ENCODE measurements at regions not wholly inside any gene's neighbourhood (a gene's known extent, or its start where the extent isn't known, plus 50 kb on each side); places are given as distances from the start of the nearest gene placed in this dataset.

DNA sequence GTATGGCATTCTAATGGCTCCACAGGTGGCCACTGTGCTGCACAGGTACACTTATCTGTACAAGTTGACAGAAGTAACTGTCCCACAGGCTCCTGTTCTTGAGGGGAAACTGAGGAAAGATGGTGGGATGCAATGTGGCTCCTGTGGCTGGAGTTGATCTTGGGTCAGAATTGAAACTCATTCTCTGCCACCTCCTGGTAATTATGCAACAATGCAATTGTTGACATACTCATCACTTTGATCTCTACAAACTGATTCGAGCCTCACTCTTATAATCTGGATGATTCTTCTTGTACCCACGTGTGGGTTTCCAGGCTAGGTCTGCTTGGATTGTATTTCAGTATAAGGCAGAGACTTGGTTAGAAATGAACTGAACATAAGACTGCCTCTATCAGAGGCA lies 148.8 kb downstream of the CCNG2 start:
- H3K36me3 ChIP-seq (ENCODE audit: insufficient read depth, low read length), result no peaks in the 10 kb centered on the region
- peaks cover 48% of the 10 kb centered on the region for H3K27me3 ChIP-seq (ENCODE audit: insufficient read depth, low read length)
- no peak overlapping the region for H3K27ac ChIP-seq (ENCODE audit: low read depth, low read length)
- no peak overlapping the region for H2AFZ ChIP-seq (ENCODE audit: low read length, unreplicated experiment)
- no peaks in the 10 kb centered on the region for H3K4me1 ChIP-seq (ENCODE audit: control insufficient read depth, insufficient read depth, low read length, unreplicated experiment)
- H3K4me3 ChIP-seq (ENCODE audit: low read depth, low read length), result no peak overlapping the region
- H3K79me2 ChIP-seq (ENCODE audit: control insufficient read depth, insufficient read depth, low read length, unreplicated experiment), result no peaks in the 10 kb centered on the region

DNA sequence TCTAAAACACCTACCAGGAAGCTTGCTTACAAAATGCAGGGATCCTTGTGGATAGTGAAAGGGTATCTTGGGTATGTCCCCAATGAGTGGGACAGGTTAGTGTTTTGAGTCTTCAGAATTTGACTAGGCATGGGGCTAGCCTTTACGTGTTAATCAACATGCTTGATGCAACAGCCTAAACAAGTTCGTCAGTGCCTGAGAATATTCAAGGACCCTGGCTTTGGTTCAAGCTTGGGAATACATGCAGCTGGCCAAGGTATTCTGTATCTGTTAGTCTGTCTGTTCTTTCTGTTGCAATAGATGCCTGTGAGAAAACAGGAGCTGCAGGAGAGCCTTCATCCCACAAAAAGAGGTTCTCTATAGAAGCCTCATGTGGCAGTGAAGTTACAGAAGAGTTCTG lies 149.5 kb downstream of the CCNG2 start:
- Histone ChIP-seq H3K36me3 (ENCODE audit: insufficient read depth, low read length) (no peaks in the 10 kb centered on the region), H3K4me1 (ENCODE audit: control insufficient read depth, insufficient read depth, low read length, unreplicated experiment) (no peaks in the 10 kb centered on the region), H3K27ac (ENCODE audit: low read depth, low read length) (no peak overlapping the region), H3K4me3 (ENCODE audit: low read depth, low read length) (no peak overlapping the region), H3K27me3 (ENCODE audit: insufficient read depth, low read length) (peaks cover 52% of the 10 kb centered on the region), H3K79me2 (ENCODE audit: control insufficient read depth, insufficient read depth, low read length, unreplicated experiment) (no peaks in the 10 kb centered on the region), H2AFZ (ENCODE audit: low read length, unreplicated experiment) (no peak overlapping the region)

DNA sequence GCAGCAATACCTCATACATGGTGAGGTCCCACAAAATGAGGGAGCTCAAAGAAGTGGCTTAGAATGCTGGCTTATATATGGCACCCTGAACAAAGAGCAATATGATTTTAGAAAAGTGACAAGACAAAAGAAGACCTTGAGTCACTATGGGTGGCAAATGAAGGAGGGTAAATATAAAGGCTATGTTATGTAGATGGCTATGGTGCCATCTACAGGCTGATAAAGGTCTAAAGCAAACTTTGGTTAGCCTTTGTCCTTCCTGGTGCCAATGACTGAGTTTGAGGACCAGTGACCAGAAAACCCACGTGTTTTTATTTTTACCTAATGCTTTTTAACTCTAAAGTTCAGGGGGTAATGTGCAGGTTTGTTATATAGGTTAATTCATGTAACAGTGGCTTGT lies 151.8 kb downstream of the CCNG2 start:
- Histone ChIP-seq H3K4me1 (ENCODE audit: control insufficient read depth, insufficient read depth, low read length, unreplicated experiment) (no peaks in the 10 kb centered on the region), H3K36me3 (ENCODE audit: insufficient read depth, low read length) (no peaks in the 10 kb centered on the region), H3K27ac (ENCODE audit: low read depth, low read length) (no peak overlapping the region), H3K79me2 (ENCODE audit: control insufficient read depth, insufficient read depth, low read length, unreplicated experiment) (no peaks in the 10 kb centered on the region), H3K4me3 (ENCODE audit: low read depth, low read length) (no peak overlapping the region), H2AFZ (ENCODE audit: low read length, unreplicated experiment) (no peak overlapping the region), H3K27me3 (ENCODE audit: insufficient read depth, low read length) (peaks cover 63% of the 10 kb centered on the region)

DNA sequence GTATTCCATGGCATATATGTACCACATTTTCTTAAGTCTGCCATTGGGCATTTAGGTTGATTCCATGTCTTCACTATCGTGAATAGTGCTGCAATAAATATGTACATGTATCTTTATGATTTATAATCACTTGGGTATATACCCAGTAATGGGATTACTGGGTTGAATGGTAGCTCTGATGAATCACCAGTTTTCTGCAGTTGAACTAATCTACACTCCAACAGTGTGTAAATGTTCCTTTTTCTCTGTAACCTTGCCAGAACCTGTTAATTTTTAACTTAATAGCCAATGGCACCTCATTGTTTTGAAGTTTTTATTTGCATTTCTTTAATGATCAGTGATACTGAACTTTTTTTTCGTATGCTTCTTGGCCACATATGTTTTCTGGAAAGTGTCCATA lies 152.5 kb downstream of the CCNG2 start:
- no peak overlapping the region for H3K27ac ChIP-seq (ENCODE audit: low read depth, low read length)
- H3K27me3 ChIP-seq (ENCODE audit: insufficient read depth, low read length), result peaks cover 64% of the 10 kb centered on the region
- H3K36me3 ChIP-seq (ENCODE audit: insufficient read depth, low read length), result no peaks in the 10 kb centered on the region
- no peaks in the 10 kb centered on the region for H3K4me1 ChIP-seq (ENCODE audit: control insufficient read depth, insufficient read depth, low read length, unreplicated experiment)
- no peaks in the 10 kb centered on the region for H3K79me2 ChIP-seq (ENCODE audit: control insufficient read depth, insufficient read depth, low read length, unreplicated experiment)
- H2AFZ ChIP-seq (ENCODE audit: low read length, unreplicated experiment), result no peak overlapping the region
- H3K4me3 ChIP-seq (ENCODE audit: low read depth, low read length), result no peak overlapping the region

DNA sequence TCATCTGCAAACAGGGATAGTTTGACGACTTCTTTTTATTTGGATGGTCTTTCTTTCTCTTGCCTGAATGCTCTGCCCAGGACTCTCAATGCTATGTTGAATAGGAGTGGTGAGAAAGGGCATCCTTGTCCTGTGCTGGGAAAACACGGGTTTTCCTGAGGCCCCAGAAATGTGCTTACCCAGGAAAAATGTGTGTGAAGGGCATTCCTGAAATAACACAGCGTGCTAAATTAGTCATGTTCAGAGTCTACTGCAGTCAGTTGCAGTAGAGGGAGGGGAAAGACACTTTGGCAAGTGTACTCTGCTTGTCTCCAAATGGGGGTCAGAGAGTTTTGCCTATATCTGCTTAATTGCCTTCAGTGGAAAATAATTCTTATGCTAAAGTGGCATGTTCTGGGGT lies 153.9 kb downstream of the CCNG2 start:
- Histone ChIP-seq H3K4me3 (ENCODE audit: low read depth, low read length) (no peak overlapping the region), H2AFZ (ENCODE audit: low read length, unreplicated experiment) (no peak overlapping the region)

DNA sequence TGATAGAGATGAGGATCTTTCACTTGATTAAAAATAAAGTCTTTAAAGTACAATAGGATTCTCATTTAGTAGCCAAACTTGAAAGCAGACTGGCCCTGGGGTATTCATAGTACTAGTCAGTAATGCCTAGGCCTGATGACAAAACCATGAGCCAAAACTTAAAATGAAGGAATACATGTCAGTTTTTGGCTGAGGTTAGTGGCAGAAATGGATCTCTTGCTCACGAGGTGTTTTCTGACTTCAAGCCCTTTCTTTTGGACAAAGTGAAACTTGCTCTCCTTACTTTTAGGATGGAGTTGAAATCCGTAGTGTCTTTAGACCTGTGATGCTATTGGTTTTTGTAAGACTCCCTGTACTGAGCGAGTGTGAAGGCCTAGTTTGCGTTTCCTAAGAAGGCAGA lies 157.7 kb downstream of the CCNG2 start:
- Histone ChIP-seq H3K27me3 (ENCODE audit: insufficient read depth, low read length) (peaks cover 34% of the 10 kb centered on the region), H3K4me3 (ENCODE audit: low read depth, low read length) (no peak overlapping the region), H3K36me3 (ENCODE audit: insufficient read depth, low read length) (no peaks in the 10 kb centered on the region), H3K4me1 (ENCODE audit: control insufficient read depth, insufficient read depth, low read length, unreplicated experiment) (no peaks in the 10 kb centered on the region), H3K79me2 (ENCODE audit: control insufficient read depth, insufficient read depth, low read length, unreplicated experiment) (no peaks in the 10 kb centered on the region), H2AFZ (ENCODE audit: low read length, unreplicated experiment) (no peak overlapping the region), H3K27ac (ENCODE audit: low read depth, low read length) (no peak overlapping the region)

More for the DNA sequence above, 153.9 kb downstream of the CCNG2 start:
- Histone ChIP-seq H3K36me3 (ENCODE audit: insufficient read depth, low read length) (no peaks in the 10 kb centered on the region), H3K27me3 (ENCODE audit: insufficient read depth, low read length) (peaks cover 52% of the 10 kb centered on the region), H3K27ac (ENCODE audit: low read depth, low read length) (no peak overlapping the region), H3K79me2 (ENCODE audit: control insufficient read depth, insufficient read depth, low read length, unreplicated experiment) (no peaks in the 10 kb centered on the region), H3K4me1 (ENCODE audit: control insufficient read depth, insufficient read depth, low read length, unreplicated experiment) (no peaks in the 10 kb centered on the region)

DNA sequence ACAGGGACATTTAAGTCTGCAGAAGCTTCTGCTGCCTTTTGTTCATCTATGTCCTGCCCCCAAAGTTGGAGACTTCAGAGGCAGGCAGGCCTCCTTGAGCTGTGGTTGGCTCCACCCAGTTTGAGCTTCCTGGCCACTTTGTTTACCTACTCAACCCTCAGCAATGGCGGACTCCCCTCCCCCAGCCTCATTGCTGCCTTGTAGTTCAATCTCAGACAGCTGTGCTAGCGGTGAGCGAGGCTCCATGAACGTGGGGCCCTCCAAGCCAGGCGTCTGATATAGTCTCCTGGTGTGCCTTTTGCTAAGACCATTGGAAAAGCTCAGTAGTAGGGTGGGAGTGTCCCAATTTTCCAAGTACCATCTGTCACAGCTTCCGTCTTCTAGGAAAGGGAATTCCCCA lies 170.1 kb downstream of the CCNG2 start:
- H3K4me1 ChIP-seq (ENCODE audit: control insufficient read depth, insufficient read depth, low read length, unreplicated experiment), result no peaks in the 10 kb centered on the region
- no peak overlapping the region for H3K4me3 ChIP-seq (ENCODE audit: low read depth, low read length)
- no peaks in the 10 kb centered on the region for H3K36me3 ChIP-seq (ENCODE audit: insufficient read depth, low read length)
- H2AFZ ChIP-seq (ENCODE audit: low read length, unreplicated experiment), result no peak overlapping the region
- H3K79me2 ChIP-seq (ENCODE audit: control insufficient read depth, insufficient read depth, low read length, unreplicated experiment), result no peaks in the 10 kb centered on the region
- H3K27ac ChIP-seq (ENCODE audit: low read depth, low read length), result no peak overlapping the region
- H3K27me3 ChIP-seq (ENCODE audit: insufficient read depth, low read length), result peaks cover 19% of the 10 kb centered on the region; the same call in 1 of the 2 replicates

DNA sequence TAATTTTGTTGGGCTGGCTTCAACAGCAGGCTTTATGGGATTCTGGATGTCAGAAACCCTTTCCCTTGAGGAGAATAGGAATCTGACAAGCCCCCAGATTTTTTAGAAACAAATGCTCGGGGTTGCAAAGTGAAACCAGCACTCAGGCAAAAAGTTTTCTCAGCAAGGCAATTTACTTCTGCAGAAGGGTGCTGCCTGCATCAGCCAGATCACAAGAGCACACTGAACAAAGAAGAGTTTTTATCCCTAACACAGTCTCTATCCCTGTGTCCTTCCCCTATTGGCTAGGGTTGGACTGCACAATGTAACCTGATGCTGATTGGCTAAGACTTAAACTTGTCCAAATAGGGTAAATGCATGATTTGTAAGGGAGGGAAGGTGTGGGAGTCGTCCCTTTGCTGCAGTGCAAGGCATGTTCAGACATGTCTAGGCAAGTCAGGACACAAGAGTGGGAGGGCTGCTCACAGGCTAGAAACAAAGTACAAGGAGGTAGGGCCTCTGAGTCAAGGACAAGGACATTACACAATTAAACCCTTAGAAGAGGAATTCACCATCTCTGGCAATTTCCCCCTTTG lies 175.8 kb downstream of the CCNG2 start:
- Histone ChIP-seq H3K4me1 (ENCODE audit: control insufficient read depth, insufficient read depth, low read length, unreplicated experiment) (no peaks in the 10 kb centered on the region), H3K27ac (ENCODE audit: low read depth, low read length) (no peak overlapping the region), H3K4me3 (ENCODE audit: low read depth, low read length) (no peak overlapping the region), H3K36me3 (ENCODE audit: insufficient read depth, low read length) (no peaks in the 10 kb centered on the region), H3K79me2 (ENCODE audit: control insufficient read depth, insufficient read depth, low read length, unreplicated experiment) (no peaks in the 10 kb centered on the region), H2AFZ (ENCODE audit: low read length, unreplicated experiment) (no peak overlapping the region), H3K27me3 (ENCODE audit: insufficient read depth, low read length) (peaks cover 23% of the 10 kb centered on the region; the same call in 1 of the 2 replicates)

DNA sequence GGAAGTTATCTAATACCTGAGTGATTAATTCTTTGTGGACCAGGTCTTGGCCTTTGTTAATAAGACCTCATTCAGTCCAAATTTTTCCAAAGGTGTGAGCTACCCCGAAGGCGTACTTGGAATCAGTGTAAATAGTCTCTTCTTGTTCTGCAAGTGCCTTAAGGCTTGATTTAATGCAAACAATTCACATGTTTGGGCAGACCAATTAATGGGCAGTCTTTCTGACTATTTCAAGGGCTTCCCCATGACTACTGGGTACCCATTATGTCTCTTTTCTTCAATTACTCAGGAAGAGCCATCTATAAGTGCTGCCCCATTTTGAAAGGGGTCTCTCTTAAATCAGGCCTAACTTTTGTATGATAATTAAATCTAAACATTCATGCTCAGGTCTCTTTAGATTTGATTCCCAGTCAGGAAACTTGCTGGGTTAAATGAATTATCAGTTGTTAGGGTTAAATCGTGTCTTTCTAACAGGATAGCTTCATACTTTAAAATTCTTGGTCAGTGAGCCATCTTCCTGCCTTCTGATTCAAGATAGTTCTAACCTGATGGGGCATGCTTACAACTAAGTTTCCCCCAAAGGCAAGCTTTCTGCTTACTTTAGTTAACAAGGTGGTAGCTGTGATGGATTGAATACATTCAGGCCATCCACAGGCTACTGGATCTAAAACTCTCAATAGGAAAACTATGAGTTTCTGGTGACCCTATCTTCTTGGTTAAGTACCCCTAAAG lies 179.6 kb downstream of the CCNG2 start:
- Histone ChIP-seq H3K79me2 (ENCODE audit: control insufficient read depth, insufficient read depth, low read length, unreplicated experiment) (no peaks in the 10 kb centered on the region), H2AFZ (ENCODE audit: low read length, unreplicated experiment) (no peak overlapping the region), H3K4me1 (ENCODE audit: control insufficient read depth, insufficient read depth, low read length, unreplicated experiment) (no peaks in the 10 kb centered on the region), H3K4me3 (ENCODE audit: low read depth, low read length) (no peak overlapping the region), H3K27ac (ENCODE audit: low read depth, low read length) (no peak overlapping the region), H3K27me3 (ENCODE audit: insufficient read depth, low read length) (0 out of 2 replicates have a peak, but pooled peaks cover 3% of the 10 kb centered on the region), H3K36me3 (ENCODE audit: insufficient read depth, low read length) (no peaks in the 10 kb centered on the region)

DNA sequence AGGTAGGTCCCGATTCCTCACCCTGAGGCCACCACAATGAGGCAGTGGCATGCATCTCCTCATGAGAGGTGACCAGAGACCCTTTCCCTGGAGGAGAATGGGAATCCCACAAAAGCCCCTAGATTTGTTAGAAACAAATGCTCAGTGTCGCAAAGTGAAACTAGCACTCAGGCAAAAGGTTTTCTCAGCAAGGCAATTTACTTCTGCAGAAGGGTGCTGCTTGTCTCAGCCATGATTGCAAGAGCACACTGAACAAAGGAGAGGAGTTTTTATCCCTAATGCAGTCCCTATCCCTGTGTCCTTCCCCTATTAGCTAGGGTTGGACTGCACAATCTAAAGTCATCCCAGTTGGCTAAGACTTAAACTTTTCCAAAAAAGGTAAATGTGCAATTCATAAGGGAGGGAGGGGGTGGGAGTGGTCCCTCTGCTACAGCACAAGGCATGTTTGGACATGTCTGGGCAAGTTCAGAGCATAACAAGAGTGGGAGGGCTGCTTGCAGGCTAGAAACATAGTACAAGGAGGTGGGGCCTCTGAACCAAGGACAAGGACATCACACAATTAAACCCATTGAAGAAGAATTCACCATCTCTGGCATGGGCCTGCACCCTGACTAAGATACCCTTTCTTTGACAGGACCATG lies 185.3 kb downstream of the CCNG2 start:
- Histone ChIP-seq H2AFZ (ENCODE audit: low read length, unreplicated experiment) (no peak overlapping the region), H3K4me3 (ENCODE audit: low read depth, low read length) (no peak overlapping the region), H3K27me3 (ENCODE audit: insufficient read depth, low read length) (peaks cover 40% of the 10 kb centered on the region), H3K36me3 (ENCODE audit: insufficient read depth, low read length) (no peaks in the 10 kb centered on the region), H3K27ac (ENCODE audit: low read depth, low read length) (no peak overlapping the region), H3K79me2 (ENCODE audit: control insufficient read depth, insufficient read depth, low read length, unreplicated experiment) (no peaks in the 10 kb centered on the region), H3K4me1 (ENCODE audit: control insufficient read depth, insufficient read depth, low read length, unreplicated experiment) (no peaks in the 10 kb centered on the region)

DNA sequence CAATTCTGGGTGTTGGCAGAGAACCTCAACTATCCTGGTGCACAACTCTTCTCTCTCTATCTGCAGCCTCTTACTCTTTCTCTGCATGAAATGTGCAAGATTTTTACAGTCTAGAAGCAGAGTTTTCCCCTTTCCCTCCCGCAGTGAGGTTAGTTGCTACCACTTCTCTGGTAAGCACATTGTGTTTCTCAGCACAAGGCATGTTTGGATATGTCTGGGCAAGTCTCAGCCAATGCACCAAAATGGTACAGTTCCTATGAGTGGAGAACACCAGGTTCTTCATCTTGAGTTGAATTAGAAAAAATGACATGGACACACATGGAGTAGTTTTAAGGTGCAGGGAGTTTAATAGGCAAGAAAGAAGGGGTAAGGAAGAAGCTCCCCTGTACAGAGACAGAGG lies 187.0 kb downstream of the CCNG2 start:
- Histone ChIP-seq H3K4me3 (ENCODE audit: low read depth, low read length) (no peak overlapping the region), H3K27ac (ENCODE audit: low read depth, low read length) (no peak overlapping the region), H2AFZ (ENCODE audit: low read length, unreplicated experiment) (no peak overlapping the region), H3K4me1 (ENCODE audit: control insufficient read depth, insufficient read depth, low read length, unreplicated experiment) (no peaks in the 10 kb centered on the region), H3K79me2 (ENCODE audit: control insufficient read depth, insufficient read depth, low read length, unreplicated experiment) (no peaks in the 10 kb centered on the region), H3K36me3 (ENCODE audit: insufficient read depth, low read length) (no peaks in the 10 kb centered on the region), H3K27me3 (ENCODE audit: insufficient read depth, low read length) (peaks cover 40% of the 10 kb centered on the region)
